ENCODE measurements at regions not wholly inside any gene's neighbourhood (a gene's known extent, or its start where the extent isn't known, plus 50 kb on each side); places are given as distances from the start of the nearest gene placed in this dataset.

GRCh38 chr10:84075226-84076046 lies 63.9 kb upstream of the GHITM start:
- Histone ChIP-seq H3K4me3 (ENCODE audit: low read depth, low read length) (no peak overlapping the region), H3K9me3 (ENCODE audit: control insufficient read depth, insufficient read depth, low read depth, low read length) (no peaks in the 10 kb centered on the region), H3K36me3 (ENCODE audit: control insufficient read depth, insufficient read depth, low read length) (no peaks in the 10 kb centered on the region), H3K27ac (ENCODE audit: low read depth, low read length) (no peak overlapping the region), H3K4me1 (ENCODE audit: control insufficient read depth, insufficient read depth, low read length) (peaks cover 3% of the 10 kb centered on the region; the same call in 1 of the 2 replicates), H3K9ac (ENCODE audit: low read length) (no peak overlapping the region), H3K27me3 (ENCODE audit: control insufficient read depth, insufficient read depth, low read length) (no peaks in the 10 kb centered on the region)

- no peaks in the 10 kb centered on the region for H3K36me3 ChIP-seq (ENCODE audit: control insufficient read depth, insufficient read depth, low read length)
- H3K9me3 ChIP-seq (ENCODE audit: control insufficient read depth, insufficient read depth, low read depth, low read length) = no peaks in the 10 kb centered on the region
- peaks cover 3% of the 10 kb centered on the region; the same call in 1 of the 2 replicates for H3K4me1 ChIP-seq (ENCODE audit: control insufficient read depth, insufficient read depth, low read length)
- no peak overlapping the region for H3K27ac ChIP-seq (ENCODE audit: low read depth, low read length)
- no peaks in the 10 kb centered on the region for H3K27me3 ChIP-seq (ENCODE audit: control insufficient read depth, insufficient read depth, low read length)
- no peak overlapping the region for H3K4me3 ChIP-seq (ENCODE audit: low read depth, low read length)
- H3K9ac ChIP-seq (ENCODE audit: low read length) = no peak overlapping the region
Observed at GRCh38 chr10:84076047-84076388, 63.3 kb upstream of the GHITM start.

DNA sequence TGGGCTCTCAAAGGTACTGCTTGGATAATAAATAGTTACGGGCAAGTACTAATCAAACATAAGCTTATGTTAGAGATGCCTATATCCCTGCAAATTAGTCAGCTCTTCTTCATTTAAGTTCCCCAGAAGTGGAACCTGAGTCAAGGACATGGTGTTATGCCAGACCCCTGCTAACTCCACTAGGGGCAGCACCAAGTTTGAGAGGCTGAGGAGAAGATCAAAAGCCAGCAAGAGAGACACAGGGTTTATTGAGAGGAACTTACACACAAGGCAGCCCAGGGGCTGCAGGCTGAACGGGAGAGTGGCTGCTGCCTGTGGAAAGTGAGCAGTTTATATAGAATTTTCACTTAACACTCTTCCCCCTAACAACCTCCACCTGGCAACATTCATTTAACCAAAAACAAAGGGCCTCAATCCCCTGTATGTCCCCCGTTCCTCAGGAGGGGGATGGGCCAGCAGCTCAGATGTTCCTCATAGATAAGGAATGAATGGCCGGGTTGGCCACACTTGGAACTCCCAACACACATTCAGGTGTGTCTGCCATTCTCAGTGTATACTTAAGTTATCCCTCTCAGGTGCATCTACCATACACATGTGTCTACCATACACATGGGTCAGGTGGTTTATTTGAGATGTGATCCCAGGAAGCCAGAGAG lies 62.6 kb upstream of the GHITM start:
- Histone ChIP-seq H3K4me1 (ENCODE audit: control insufficient read depth, insufficient read depth, low read length) (peaks cover 3% of the 10 kb centered on the region; the same call in 1 of the 2 replicates), H3K27me3 (ENCODE audit: control insufficient read depth, insufficient read depth, low read length) (no peaks in the 10 kb centered on the region)

DNA sequence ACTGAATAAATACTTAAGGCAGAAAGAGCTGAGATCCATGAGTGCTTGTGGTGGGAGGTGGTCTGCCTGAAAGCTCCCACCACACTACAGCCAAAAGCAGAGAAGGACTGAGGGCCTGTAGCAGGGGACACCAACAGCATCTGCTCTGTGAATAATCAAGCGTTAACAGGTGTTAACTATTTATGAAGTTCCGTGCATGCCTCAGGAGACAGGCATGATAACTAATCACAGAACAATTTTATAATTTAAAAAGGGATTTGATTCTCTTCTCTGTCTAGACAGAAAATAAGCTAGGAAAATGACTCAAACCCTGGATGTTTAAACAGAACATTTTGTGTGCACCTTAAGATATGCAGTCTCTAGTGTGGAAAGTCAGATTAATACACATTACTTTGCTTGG lies 61.5 kb upstream of the GHITM start:
- Histone ChIP-seq H3K27ac (ENCODE audit: low read depth, low read length) (no peak overlapping the region), H3K27me3 (ENCODE audit: control insufficient read depth, insufficient read depth, low read length) (no peaks in the 10 kb centered on the region)

More for the DNA sequence above, 62.6 kb upstream of the GHITM start:
- Histone ChIP-seq H3K9ac (ENCODE audit: low read length) (no peak overlapping the region), H3K9me3 (ENCODE audit: control insufficient read depth, insufficient read depth, low read depth, low read length) (no peaks in the 10 kb centered on the region), H3K27ac (ENCODE audit: low read depth, low read length) (no peak overlapping the region), H3K4me3 (ENCODE audit: low read depth, low read length) (no peak overlapping the region), H3K36me3 (ENCODE audit: control insufficient read depth, insufficient read depth, low read length) (no peaks in the 10 kb centered on the region)

DNA sequence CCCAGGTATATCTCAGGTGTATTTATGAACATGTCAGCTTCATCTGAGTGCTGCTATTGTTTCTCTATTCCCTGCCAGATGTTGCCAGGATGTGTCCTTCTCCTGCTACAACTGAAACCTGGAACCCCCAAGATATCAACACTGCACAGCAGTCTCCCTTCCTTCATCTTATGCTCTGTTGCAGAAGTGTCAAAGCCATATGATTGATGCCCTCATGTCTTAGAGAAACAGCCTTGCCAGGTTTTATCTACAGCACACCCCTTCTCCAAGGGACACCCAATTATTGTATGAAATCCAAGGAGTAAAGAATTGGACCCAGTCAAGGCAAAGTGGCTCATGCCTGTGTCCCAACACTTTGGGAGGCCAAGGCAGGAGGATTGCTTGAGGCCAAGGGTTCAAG lies 60.5 kb upstream of the GHITM start:
- H3K4me3 ChIP-seq (ENCODE audit: low read depth, low read length) = no peak overlapping the region
- peaks cover 3% of the 10 kb centered on the region; the same call in 1 of the 2 replicates for H3K4me1 ChIP-seq (ENCODE audit: control insufficient read depth, insufficient read depth, low read length)
- H3K36me3 ChIP-seq (ENCODE audit: control insufficient read depth, insufficient read depth, low read length) = no peaks in the 10 kb centered on the region
- H3K27ac ChIP-seq (ENCODE audit: low read depth, low read length) = no peak overlapping the region
- H3K9me3 ChIP-seq (ENCODE audit: control insufficient read depth, insufficient read depth, low read depth, low read length) = no peaks in the 10 kb centered on the region
- no peak overlapping the region for H3K9ac ChIP-seq (ENCODE audit: low read length)
- H3K27me3 ChIP-seq (ENCODE audit: control insufficient read depth, insufficient read depth, low read length) = no peaks in the 10 kb centered on the region

More for the DNA sequence above, 61.5 kb upstream of the GHITM start:
- no peak overlapping the region for H3K9ac ChIP-seq (ENCODE audit: low read length)
- no peak overlapping the region for H3K4me3 ChIP-seq (ENCODE audit: low read depth, low read length)
- no peaks in the 10 kb centered on the region for H3K36me3 ChIP-seq (ENCODE audit: control insufficient read depth, insufficient read depth, low read length)
- H3K9me3 ChIP-seq (ENCODE audit: control insufficient read depth, insufficient read depth, low read depth, low read length) = no peaks in the 10 kb centered on the region
- H3K4me1 ChIP-seq (ENCODE audit: control insufficient read depth, insufficient read depth, low read length) = peaks cover 3% of the 10 kb centered on the region; the same call in 1 of the 2 replicates

DNA sequence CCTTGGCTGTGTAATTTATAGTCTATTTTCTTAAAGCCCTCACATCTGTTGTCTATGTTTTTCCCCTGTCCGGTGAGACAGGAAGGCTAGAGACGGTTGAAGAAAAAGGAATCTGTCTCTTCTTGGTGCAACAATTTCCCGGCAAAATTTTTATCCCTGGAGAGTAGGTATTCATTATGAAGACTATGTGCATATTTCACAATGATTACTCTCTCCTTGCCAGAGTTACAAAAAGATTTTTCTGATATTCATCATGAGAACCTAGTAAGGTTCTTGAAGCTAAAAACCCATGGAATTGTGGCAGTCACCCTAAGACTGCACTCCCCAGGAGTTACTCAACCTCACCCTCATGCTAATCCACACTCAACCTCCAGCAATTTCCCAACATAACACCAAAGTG lies 55.0 kb upstream of the GHITM start:
- Histone ChIP-seq H3K9ac (ENCODE audit: low read length) (no peak overlapping the region), H3K4me1 (ENCODE audit: control insufficient read depth, insufficient read depth, low read length) (no peaks in the 10 kb centered on the region)

GRCh38 chr10:84087202-84087601 lies 52.1 kb upstream of the GHITM start:
- Histone ChIP-seq H3K4me1 (ENCODE audit: control insufficient read depth, insufficient read depth, low read length) (no peaks in the 10 kb centered on the region), H3K4me3 (ENCODE audit: low read depth, low read length) (no peak overlapping the region), H3K27ac (ENCODE audit: low read depth, low read length) (no peak overlapping the region), H3K36me3 (ENCODE audit: control insufficient read depth, insufficient read depth, low read length) (no peaks in the 10 kb centered on the region), H3K9me3 (ENCODE audit: control insufficient read depth, insufficient read depth, low read depth, low read length) (no peaks in the 10 kb centered on the region), H3K9ac (ENCODE audit: low read length) (no peak overlapping the region), H3K27me3 (ENCODE audit: control insufficient read depth, insufficient read depth, low read length) (no peaks in the 10 kb centered on the region)

More for the DNA sequence above, 55.0 kb upstream of the GHITM start:
- Histone ChIP-seq H3K27me3 (ENCODE audit: control insufficient read depth, insufficient read depth, low read length) (no peaks in the 10 kb centered on the region), H3K4me3 (ENCODE audit: low read depth, low read length) (no peak overlapping the region), H3K27ac (ENCODE audit: low read depth, low read length) (no peak overlapping the region), H3K36me3 (ENCODE audit: control insufficient read depth, insufficient read depth, low read length) (no peaks in the 10 kb centered on the region), H3K9me3 (ENCODE audit: control insufficient read depth, insufficient read depth, low read depth, low read length) (no peaks in the 10 kb centered on the region)

- no peaks in the 10 kb centered on the region for H3K27me3 ChIP-seq (ENCODE audit: control insufficient read depth, insufficient read depth, low read length)
- no peak overlapping the region for H3K27ac ChIP-seq (ENCODE audit: low read depth, low read length)
- no peaks in the 10 kb centered on the region for H3K36me3 ChIP-seq (ENCODE audit: control insufficient read depth, insufficient read depth, low read length)
- H3K9ac ChIP-seq (ENCODE audit: low read length) = no peak overlapping the region
- no peaks in the 10 kb centered on the region for H3K9me3 ChIP-seq (ENCODE audit: control insufficient read depth, insufficient read depth, low read depth, low read length)
- no peak overlapping the region for H3K4me3 ChIP-seq (ENCODE audit: low read depth, low read length)
- no peaks in the 10 kb centered on the region for H3K4me1 ChIP-seq (ENCODE audit: control insufficient read depth, insufficient read depth, low read length)
Observed at GRCh38 chr10:84088626-84089025, 50.7 kb upstream of the GHITM start.

GRCh38 chr10:84089162-84089561 lies 50.1 kb upstream of the GHITM start:
- H3K4me1 ChIP-seq (ENCODE audit: control insufficient read depth, insufficient read depth, low read length) = no peaks in the 10 kb centered on the region
- H3K27me3 ChIP-seq (ENCODE audit: control insufficient read depth, insufficient read depth, low read length) = no peaks in the 10 kb centered on the region
- no peaks in the 10 kb centered on the region for H3K9me3 ChIP-seq (ENCODE audit: control insufficient read depth, insufficient read depth, low read depth, low read length)
- H3K27ac ChIP-seq (ENCODE audit: low read depth, low read length) = no peak overlapping the region
- H3K4me3 ChIP-seq (ENCODE audit: low read depth, low read length) = no peak overlapping the region
- no peak overlapping the region for H3K9ac ChIP-seq (ENCODE audit: low read length)
- H3K36me3 ChIP-seq (ENCODE audit: control insufficient read depth, insufficient read depth, low read length) = no peaks in the 10 kb centered on the region

All from HUES6 (cell line).